PC-9 (cell line): ENCODE measurements at regions not wholly inside any gene's neighbourhood (a gene's known extent, or its start where the extent isn't known, plus 50 kb on each side); places are given as distances from the start of the nearest gene placed in this dataset.

ENCODE experiments used
- BruUV-seq: library from RNA; stranded (reverse); fragments of 400-500 nt; replicated peaks from 2 replicates; lab custom pipeline; 2021; lab: Mats Ljungman, UMichigan
- CTCF ChIA-PET: fragments of 300-600 bp; sonication (Branson Sonifier 250); formaldehyde crosslinking; loops from one replicate; lab custom pipeline; 2022; ENCODE audit warnings: antibody characterized with exemption; lab: Charles Lee
- POLR2A ChIA-PET: fragments of 300-600 bp; sonication (Branson Sonifier 250); formaldehyde crosslinking; loops from one replicate; lab custom pipeline; 2022; ENCODE audit warnings: antibody characterized with exemption; ENCODE audit not compliant: unreplicated experiment; lab: Charles Lee
- DNase-seq, 2 experiments: peaks; one replicate each; pipeline versions ENCODE4 v3.0.0 to v3.0.0-alpha.2; 2015 to 2022; ENCODE audit warnings: mixed read lengths in 1 of 2
- H2AFZ ChIP-seq: fragments of 200-600 bp; sonication (generic); 2 replicates; pipeline ENCODE4 v1.8.1; 2017; ENCODE audit warnings: antibody characterized with exemption
- H3F3A ChIP-seq: fragments of 200-600 bp; sonication (generic); 2 replicates; pipeline ENCODE4 v1.8.1; 2017; ENCODE audit warnings: antibody characterized with exemption, mild to moderate bottlenecking, low read depth; ENCODE audit not compliant: insufficient read depth
- H3K27ac ChIP-seq: fragments of 200-600 bp; sonication (generic); 2 replicates; pipeline ENCODE4 v1.6.1; 2016; ENCODE audit warnings: mixed run types
- H3K27me3 ChIP-seq: fragments of 200-600 bp; sonication (generic); 2 replicates; pipeline ENCODE4 v1.6.1; 2016; ENCODE audit warnings: low read depth, mixed run types; ENCODE audit not compliant: insufficient read depth
- H3K36me3 ChIP-seq: fragments of 200-600 bp; sonication (generic); 2 replicates; pipeline ENCODE4 v1.6.1; 2016; ENCODE audit warnings: low read depth, mixed run types
- H3K4me1 ChIP-seq: fragments of 200-600 bp; sonication (generic); replicated peaks from 2 replicates; pipeline ENCODE4 v1.6.1; 2016; ENCODE audit warnings: mixed run types; ENCODE audit not compliant: insufficient read depth
- H3K4me2 ChIP-seq: fragments of 200-600 bp; sonication (generic); 2 replicates; pipeline ENCODE4 v1.6.1; 2017; ENCODE audit warnings: mixed run types
- H3K4me3 ChIP-seq: fragments of 200-600 bp; sonication (generic); 2 replicates; pipeline ENCODE4 v1.6.1; 2016; ENCODE audit warnings: mixed run types
- H3K79me2 ChIP-seq: fragments of 200-600 bp; sonication (generic); 2 replicates; pipeline ENCODE4 v1.6.1; 2017; ENCODE audit warnings: low read depth, mixed run types
- H3K9me2 ChIP-seq: fragments of 200-600 bp; sonication (generic); 2 replicates; pipeline ENCODE4 v1.8.1; 2017; ENCODE audit warnings: mild to moderate bottlenecking; ENCODE audit not compliant: insufficient read depth
- H3K9me3 ChIP-seq: fragments of 200-600 bp; sonication (generic); 2 replicates; pipeline ENCODE4 v1.8.1; 2016; ENCODE audit warnings: low read depth; ENCODE audit not compliant: insufficient read depth
- H4K20me1 ChIP-seq: fragments of 200-600 bp; sonication (generic); 2 replicates; pipeline ENCODE4 v1.8.1; 2017; ENCODE audit not compliant: insufficient read depth
- CTCF ChIP-seq: fragments of 200-600 bp; sonication (generic); conservative IDR thresholded peaks from 2 replicates; pipeline ENCODE4 v1.6.1; 2017; ENCODE audit warnings: mixed run types, antibody characterized with exemption, mild to moderate bottlenecking, moderate library complexity
- EZH2 ChIP-seq: fragments of 200-600 bp; sonication (generic); IDR thresholded peaks from 2 replicates; pipeline ENCODE4 v1.8.0; 2017; ENCODE audit warnings: antibody characterized with exemption, low read depth
- intact Hi-C: fragments of 100-400 bp; cut with micrococcal nuclease; formaldehyde crosslinking; loops from one replicate; pipeline ENCODE4 v1.10.0; 2022; ENCODE audit not compliant: unreplicated experiment

GRCh38 chr14:98259881-98260280 is 1012.1 kb downstream of the BCL11B start:
- Histone ChIP-seq H3K4me1 (no peaks in the 10 kb centered on the region), H4K20me1 (no peaks in the 10 kb centered on the region), H3K4me2 (no peak overlapping the region), H3K36me3 (no peaks in the 10 kb centered on the region), H2AFZ (no peak overlapping the region), H3K9me2 (no peaks in the 10 kb centered on the region), H3K79me2 (no peaks in the 10 kb centered on the region), H3K4me3 (no peak overlapping the region), H3K27me3 (no peaks in the 10 kb centered on the region), H3K27ac (no peak overlapping the region), H3K9me3 (no peaks in the 10 kb centered on the region), H3F3A (no peaks in the 10 kb centered on the region)
- BruUV-seq: no TSS peak
- DNase-seq: no peak
- intact Hi-C loops: no loop called here
- TF ChIP-seq CTCF: no peak
- TF ChIP-seq EZH2: no peak
- POLR2A ChIA-PET: no interaction called here
- CTCF ChIA-PET: no interaction called here

- Histone ChIP-seq H3K4me2 (no peak overlapping the region), H3K27me3 (no peaks in the 10 kb centered on the region), H4K20me1 (no peaks in the 10 kb centered on the region), H3F3A (no peaks in the 10 kb centered on the region), H3K9me3 (no peaks in the 10 kb centered on the region), H3K36me3 (no peaks in the 10 kb centered on the region), H3K27ac (no peak overlapping the region), H3K9me2 (no peaks in the 10 kb centered on the region), H3K4me3 (no peak overlapping the region), H2AFZ (no peak overlapping the region), H3K4me1 (no peaks in the 10 kb centered on the region), H3K79me2 (no peaks in the 10 kb centered on the region)
- DNase-seq: no peak
- POLR2A ChIA-PET: no interaction called here
- TF ChIP-seq CTCF: no peak
- no peak for TF ChIP-seq EZH2
- intact Hi-C loops: no loop called here
- BruUV-seq: no TSS peak
- CTCF ChIA-PET: no interaction called here
Measured at GRCh38 chr14:98262566-98262965, 1009.4 kb downstream of the BCL11B start.

- no peak overlapping the region for H3K4me3 ChIP-seq
- no peaks in the 10 kb centered on the region for H3F3A ChIP-seq
- no peaks in the 10 kb centered on the region for H3K9me3 ChIP-seq
- H2AFZ ChIP-seq: no peak overlapping the region
- no peaks in the 10 kb centered on the region for H3K27me3 ChIP-seq
- DNase-seq: no peak
- TF ChIP-seq CTCF: no peak
- no peak for TF ChIP-seq EZH2
- POLR2A ChIA-PET: no interaction called here
- no peaks in the 10 kb centered on the region for H3K36me3 ChIP-seq
- no peak overlapping the region for H3K4me2 ChIP-seq
- no peaks in the 10 kb centered on the region for H3K9me2 ChIP-seq
- CTCF ChIA-PET: no interaction called here
- H3K79me2 ChIP-seq: no peaks in the 10 kb centered on the region
- H3K4me1 ChIP-seq: no peaks in the 10 kb centered on the region
- BruUV-seq: no TSS peak
- no peak overlapping the region for H3K27ac ChIP-seq
- intact Hi-C loops: no loop called here
- no peaks in the 10 kb centered on the region for H4K20me1 ChIP-seq
Measured at GRCh38 chr14:98269533-98269932, 1002.5 kb downstream of the BCL11B start.
